Neural progenitor cell (in vitro differentiated cells): ENCODE measurements at regions not wholly inside any gene's neighbourhood (a gene's known extent, or its start where the extent isn't known, plus 50 kb on each side); places are given as distances from the start of the nearest gene placed in this dataset.

Experiments used
- DNase-seq: peaks from one replicate; pipeline ENCODE4 v3.0.0-alpha.2; 2016; ENCODE audit warnings: low spot score
- H2AFZ ChIP-seq: fragments of 200-600 bp; sonication (generic); replicated peaks from 2 replicates; pipeline ENCODE4 v1.6.1; 2016; ENCODE audit warnings: antibody characterized with exemption
- H3F3A ChIP-seq: fragments of 200-600 bp; sonication (generic); 2 replicates; pipeline ENCODE4 v1.6.1; 2016; ENCODE audit warnings: antibody characterized with exemption, low read depth
- H3K27ac ChIP-seq: fragments of 200-600 bp; sonication (generic); 2 replicates; pipeline ENCODE4 v1.5.1; 2016; ENCODE audit warnings: mild to moderate bottlenecking
- H3K27me3 ChIP-seq: fragments of 200-600 bp; sonication (generic); 2 replicates; pipeline ENCODE4 v1.6.1; 2016; ENCODE audit warnings: mild to moderate bottlenecking, moderate library complexity
- H3K36me3 ChIP-seq: fragments of 200-600 bp; sonication (generic); 2 replicates; pipeline ENCODE4 v1.5.1; 2016
- H3K4me1 ChIP-seq: fragments of 200-600 bp; sonication (generic); 2 replicates; pipeline ENCODE4 v1.6.1; 2016; ENCODE audit warnings: mixed run types
- H3K4me2 ChIP-seq: fragments of 200-600 bp; sonication (generic); 2 replicates; pipeline ENCODE4 v1.6.1; 2016
- H3K4me3 ChIP-seq: fragments of 200-600 bp; sonication (generic); 2 replicates; pipeline ENCODE4 v1.5.1; 2016
- H3K79me2 ChIP-seq: fragments of 200-600 bp; sonication (generic); 2 replicates; pipeline ENCODE4 v1.6.1; 2016; ENCODE audit warnings: low read depth
- H3K9ac ChIP-seq: fragments of 200-600 bp; sonication (generic); 2 replicates; pipeline ENCODE4 v1.6.1; 2016
- H3K9me3 ChIP-seq: fragments of 200-600 bp; sonication (generic); 2 replicates; pipeline ENCODE4 v1.5.1; 2016; ENCODE audit warnings: low read depth
- H4K20me1 ChIP-seq: fragments of 200-600 bp; sonication (generic); 2 replicates; pipeline ENCODE4 v1.6.1; 2016; ENCODE audit warnings: low read depth
- H3K27ac Mint-ChIP-seq: 3 replicates; pipeline ENCODE4 v1.8.0; 2021; ENCODE audit warnings: mixed read lengths
- H3K27me3 Mint-ChIP-seq: 2 replicates; pipeline ENCODE4 v1.8.0; 2022; ENCODE audit warnings: low read depth, mild to moderate bottlenecking, inconsistent platforms, moderate library complexity, mixed read lengths; ENCODE audit not compliant: insufficient read depth
- H3K36me3 Mint-ChIP-seq: 3 replicates; pipeline ENCODE4 v1.8.0; 2021; ENCODE audit warnings: mixed read lengths
- H3K4me1 Mint-ChIP-seq: 3 replicates; pipeline ENCODE4 v1.8.0; 2021; ENCODE audit warnings: mixed read lengths
- H3K4me3 Mint-ChIP-seq: 3 replicates; pipeline ENCODE4 v1.8.0; 2021; ENCODE audit warnings: mild to moderate bottlenecking, moderate library complexity, mixed read lengths
- H3K9me3 Mint-ChIP-seq: 3 replicates; pipeline ENCODE4 v1.8.0; 2020; ENCODE audit warnings: mixed read lengths
- CTCF ChIP-seq: fragments of 200-600 bp; sonication (generic); IDR thresholded peaks from 2 replicates; pipeline ENCODE4 v1.5.1; 2017; ENCODE audit warnings: antibody characterized with exemption, mild to moderate bottlenecking
- EZH2 ChIP-seq: fragments of 200-600 bp; sonication (generic); IDR thresholded peaks from 2 replicates; pipeline ENCODE4 v1.6.1; 2017; ENCODE audit warnings: antibody characterized with exemption, mild to moderate bottlenecking, moderate library complexity
- EZH2phosphoT487 ChIP-seq: fragments of 200-600 bp; sonication (generic); IDR thresholded peaks from 2 replicates; pipeline ENCODE4 v1.6.1; 2017; ENCODE audit warnings: antibody characterized with exemption

- TF ChIP-seq EZH2phosphoT487: no peak
- no peak for TF ChIP-seq EZH2
- no peak for TF ChIP-seq CTCF
- Histone ChIP-seq H3K36me3 (no peaks in the 10 kb centered on the region), H3K79me2 (no peaks in the 10 kb centered on the region), H4K20me1 (no peaks in the 10 kb centered on the region), H3K9ac (no peak overlapping the region), H3K27ac (no peak overlapping the region), H3K9me3 (no peaks in the 10 kb centered on the region), H3F3A (no peaks in the 10 kb centered on the region), H2AFZ (no peak overlapping the region), H3K4me2 (no peak overlapping the region), H3K27me3 (no peaks in the 10 kb centered on the region), H3K4me3 (no peak overlapping the region), H3K4me1 (peaks cover 14% of the 10 kb centered on the region)
- no peak for DNase-seq
- no peaks in the 10 kb centered on the region for H3K9me3 Mint-ChIP-seq
- H3K27ac Mint-ChIP-seq: no peak overlapping the region
- H3K4me3 Mint-ChIP-seq: no peak overlapping the region
- H3K27me3 Mint-ChIP-seq: peaks cover 9% of the 10 kb centered on the region
- H3K36me3 Mint-ChIP-seq: no peaks in the 10 kb centered on the region
- H3K4me1 Mint-ChIP-seq: peaks cover 28% of the 10 kb centered on the region
Observed at GRCh38 chr10:78576276-78576675, 492.5 kb upstream of the ZMIZ1 start.

GRCh38 chr10:78577712-78578111 lies 491.1 kb upstream of the ZMIZ1 start:
- Histone ChIP-seq H3K79me2 (no peaks in the 10 kb centered on the region), H3K36me3 (no peaks in the 10 kb centered on the region), H3K4me2 (no peak overlapping the region), H3K9me3 (no peaks in the 10 kb centered on the region), H3K4me1 (peaks cover 14% of the 10 kb centered on the region), H3K4me3 (no peak overlapping the region), H3F3A (no peaks in the 10 kb centered on the region), H2AFZ (no peak overlapping the region), H4K20me1 (no peaks in the 10 kb centered on the region), H3K9ac (no peak overlapping the region), H3K27me3 (no peaks in the 10 kb centered on the region), H3K27ac (no peak overlapping the region)
- Mint-ChIP-seq H3K27ac (peak overlapping the region; percentile 65), H3K27me3 (peaks cover 7% of the 10 kb centered on the region), H3K4me1 (peaks cover 31% of the 10 kb centered on the region), H3K4me3 (no peak overlapping the region), H3K36me3 (no peaks in the 10 kb centered on the region), H3K9me3 (no peaks in the 10 kb centered on the region)
- no peak for DNase-seq
- TF ChIP-seq EZH2phosphoT487 (no peak), EZH2 (no peak)

GRCh38 chr10:78578929-78579328 lies 489.8 kb upstream of the ZMIZ1 start:
- H3K4me3 ChIP-seq: no peak overlapping the region
- no peaks in the 10 kb centered on the region for H3K9me3 Mint-ChIP-seq
- no peak for TF ChIP-seq EZH2phosphoT487
- no peak for TF ChIP-seq EZH2
- no peak for TF ChIP-seq CTCF
- no peaks in the 10 kb centered on the region for H3K27me3 ChIP-seq
- H3K4me2 ChIP-seq: no peak overlapping the region
- H3K27me3 Mint-ChIP-seq: peaks cover 4% of the 10 kb centered on the region
- no peak overlapping the region for H3K27ac ChIP-seq
- no peaks in the 10 kb centered on the region for H3K36me3 ChIP-seq
- H2AFZ ChIP-seq: no peak overlapping the region
- no peaks in the 10 kb centered on the region for H3K36me3 Mint-ChIP-seq
- no peaks in the 10 kb centered on the region for H3F3A ChIP-seq
- no peak for DNase-seq
- peak overlapping the region; percentile 1 for H3K27ac Mint-ChIP-seq
- H3K79me2 ChIP-seq: no peaks in the 10 kb centered on the region
- H4K20me1 ChIP-seq: no peaks in the 10 kb centered on the region
- no peak overlapping the region for H3K4me3 Mint-ChIP-seq
- H3K4me1 Mint-ChIP-seq: peaks cover 37% of the 10 kb centered on the region
- no peaks in the 10 kb centered on the region for H3K9me3 ChIP-seq
- no peak overlapping the region for H3K9ac ChIP-seq
- peaks cover 14% of the 10 kb centered on the region for H3K4me1 ChIP-seq

GRCh38 chr10:78579576-78579975 lies 489.2 kb upstream of the ZMIZ1 start:
- Histone ChIP-seq H3K9ac (no peak overlapping the region), H3K27me3 (no peaks in the 10 kb centered on the region), H3K4me1 (peaks cover 14% of the 10 kb centered on the region), H3F3A (no peaks in the 10 kb centered on the region), H3K4me3 (no peak overlapping the region), H3K9me3 (no peaks in the 10 kb centered on the region), H4K20me1 (no peaks in the 10 kb centered on the region), H3K4me2 (peak overlapping the region; percentile 62), H3K36me3 (no peaks in the 10 kb centered on the region), H2AFZ (no peak overlapping the region), H3K79me2 (no peaks in the 10 kb centered on the region), H3K27ac (no peak overlapping the region)
- DNase-seq: no peak
- peaks cover 44% of the 10 kb centered on the region for H3K4me1 Mint-ChIP-seq
- peaks cover 6% of the 10 kb centered on the region for H3K27me3 Mint-ChIP-seq
- H3K4me3 Mint-ChIP-seq: no peak overlapping the region
- TF ChIP-seq EZH2 (no peak), CTCF (no peak), EZH2phosphoT487 (no peak)
- H3K36me3 Mint-ChIP-seq: no peaks in the 10 kb centered on the region
- no peaks in the 10 kb centered on the region for H3K9me3 Mint-ChIP-seq
- peak overlapping the region; percentile 1 for H3K27ac Mint-ChIP-seq
